HG02884 (cell line): ENCODE measurements at regions not wholly inside any gene's neighbourhood (a gene's known extent, or its start where the extent isn't known, plus 50 kb on each side); places are given as distances from the start of the nearest gene placed in this dataset.

Source experiments
- ATAC-seq: cut with Tn5 transposase; IDR thresholded peaks from one replicate; pipeline ENCODE4 v1.9.1; 2021; ENCODE audit warnings: mild to moderate bottlenecking, moderate library complexity; ENCODE audit not compliant: unreplicated experiment

- ATAC-seq: no peak
Measured at GRCh38 chr13:83618966-83619365, 263.3 kb downstream of the SLITRK1 start.

DNA sequence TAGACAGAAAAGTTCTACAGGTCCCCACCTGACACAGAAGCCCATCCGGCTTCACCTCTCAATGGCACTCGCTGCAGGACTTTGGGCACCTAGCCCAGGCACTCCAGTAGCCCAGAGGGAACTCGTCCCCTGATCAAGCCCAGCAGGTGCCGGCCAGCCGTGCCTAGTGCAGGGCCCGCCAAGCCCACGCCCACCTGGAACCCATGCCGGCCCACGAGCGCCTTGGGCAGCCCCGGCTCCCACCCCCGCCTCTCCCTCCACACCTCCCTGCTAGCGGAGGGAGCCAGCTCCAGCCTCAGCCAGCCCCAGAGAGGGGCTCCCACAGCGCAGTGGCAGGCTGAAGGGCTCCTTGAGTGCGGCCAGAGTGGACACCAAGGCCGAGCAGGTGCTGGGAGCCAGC lies 268.8 kb downstream of the SLITRK1 start:
- ATAC-seq: no peak

- no peak for ATAC-seq
Measured at GRCh38 chr13:83601539-83601938, 280.7 kb downstream of the SLITRK1 start.

GRCh38 chr13:83592095-83592494 lies 290.2 kb downstream of the SLITRK1 start:
- ATAC-seq: no peak

DNA sequence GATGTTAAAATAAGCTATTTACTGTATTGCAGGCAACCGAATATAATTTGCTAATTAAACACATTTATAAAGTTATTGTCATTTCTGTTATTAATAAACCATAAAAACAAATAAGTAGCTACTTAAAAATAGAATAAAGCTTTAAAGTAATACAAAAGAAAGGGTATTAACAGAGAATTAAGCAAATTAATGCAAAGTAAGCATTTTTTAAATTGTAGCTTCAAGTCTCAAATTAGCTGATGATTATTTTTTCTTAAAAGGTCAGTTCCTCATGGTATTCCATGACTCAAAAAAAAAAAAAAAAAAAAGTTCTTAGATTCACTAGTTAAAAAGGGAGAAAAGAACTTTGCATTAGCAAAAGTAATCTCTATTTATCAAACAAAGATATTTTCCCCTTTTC lies 292.5 kb downstream of the SLITRK1 start:
- no peak for ATAC-seq

- no peak for ATAC-seq
Measured at GRCh38 chr13:83577183-83577582, 305.1 kb downstream of the SLITRK1 start.

GRCh38 chr13:83568019-83568418 lies 314.3 kb downstream of the SLITRK1 start:
- ATAC-seq: no peak

- no peak for ATAC-seq
Measured at GRCh38 chr13:83563499-83563898, 318.8 kb downstream of the SLITRK1 start.

DNA sequence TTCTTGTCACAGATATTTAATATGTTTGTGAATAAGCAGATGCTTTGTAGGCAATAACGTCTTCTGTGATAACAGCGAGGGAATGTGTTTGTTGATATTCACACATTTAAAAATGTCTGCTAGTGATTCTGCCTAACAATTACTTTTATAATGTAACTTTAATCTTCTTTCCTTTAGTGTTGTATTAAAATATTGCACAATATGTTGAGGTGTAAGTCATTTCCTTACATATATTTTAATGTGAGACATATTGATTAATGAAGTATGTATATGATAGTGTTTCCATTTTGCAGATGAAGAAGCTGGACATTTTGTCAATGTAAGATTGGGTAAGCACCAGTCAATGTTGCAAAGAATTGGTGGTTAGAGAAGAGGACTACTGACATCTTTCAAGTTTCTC lies 324.4 kb downstream of the SLITRK1 start:
- no peak for ATAC-seq

DNA sequence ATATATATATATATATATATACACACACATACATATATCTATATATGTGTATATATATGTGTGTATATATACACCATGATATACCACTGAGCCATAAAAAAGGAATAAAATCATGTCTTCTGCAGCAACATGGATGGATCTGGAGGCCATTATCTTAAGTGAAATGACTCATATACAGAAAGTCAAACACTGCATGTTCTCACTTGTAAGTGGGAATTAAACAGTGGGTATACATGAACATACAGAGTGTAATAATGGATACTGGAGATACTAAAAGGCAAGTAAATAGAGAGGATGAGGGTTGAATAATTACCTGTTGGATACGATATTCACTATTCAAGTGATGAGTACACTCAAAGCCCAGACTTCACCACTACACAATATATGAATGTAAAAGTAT lies 332.6 kb downstream of the SLITRK1 start:
- ATAC-seq: no peak

DNA sequence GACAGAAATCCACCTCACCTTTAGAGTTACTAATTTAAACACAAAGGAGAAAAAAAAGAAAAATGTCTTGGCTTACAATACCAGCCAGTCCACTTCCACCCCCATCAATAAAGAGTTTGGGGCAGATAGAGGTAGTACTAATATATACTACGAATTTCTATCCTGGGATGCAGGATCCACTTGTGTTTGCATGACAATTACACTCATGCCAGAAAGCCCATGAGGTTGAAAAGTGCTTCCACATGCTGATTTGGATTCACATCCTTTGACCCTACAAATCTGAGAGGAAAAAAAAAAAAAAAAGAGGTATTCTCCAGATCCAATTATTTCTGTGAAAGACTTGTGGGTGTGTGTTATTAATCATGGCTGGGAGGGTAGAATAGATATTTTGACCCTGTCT lies 335.2 kb downstream of the SLITRK1 start:
- no peak for ATAC-seq

DNA sequence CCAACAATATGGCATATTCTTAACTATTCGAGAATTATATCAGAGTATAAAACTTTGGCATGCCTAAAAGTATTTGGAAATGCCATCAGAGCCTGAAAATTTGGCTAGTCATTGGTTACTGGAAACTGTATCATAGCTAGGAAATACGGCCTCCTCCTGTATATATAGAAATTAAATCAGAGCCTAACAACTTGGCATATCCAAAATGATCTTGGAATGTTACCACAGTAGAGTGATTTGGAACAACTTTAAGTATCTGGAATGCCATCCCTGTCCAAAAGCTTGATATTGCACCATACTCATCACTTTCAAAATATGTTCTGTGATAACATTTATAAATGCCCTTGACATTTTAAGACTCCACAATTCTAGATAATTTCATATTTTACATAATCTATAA lies 335.8 kb downstream of the SLITRK1 start:
- no peak for ATAC-seq

DNA sequence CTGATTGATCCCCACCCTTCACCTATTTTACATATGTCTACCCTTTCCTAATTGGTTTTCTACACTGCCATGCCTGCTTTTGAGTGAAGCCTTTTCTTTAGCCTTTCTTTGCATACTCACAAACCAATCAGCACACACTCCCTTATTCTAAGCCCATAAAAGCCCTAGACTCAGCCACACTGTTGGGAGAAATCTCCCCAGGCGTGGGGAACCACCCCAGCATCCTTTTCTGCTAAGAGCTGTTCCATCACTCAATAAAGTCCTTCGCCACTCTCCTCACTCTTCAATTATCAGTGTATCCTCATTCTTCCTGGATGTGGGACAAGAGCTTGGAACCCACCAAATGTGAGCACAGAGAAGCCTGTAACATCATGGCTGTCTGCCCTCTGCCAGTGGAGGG lies 343.6 kb downstream of the SLITRK1 start:
- no peak for ATAC-seq

- ATAC-seq: no peak
Measured at GRCh38 chr13:83536941-83537340, 345.3 kb downstream of the SLITRK1 start.

DNA sequence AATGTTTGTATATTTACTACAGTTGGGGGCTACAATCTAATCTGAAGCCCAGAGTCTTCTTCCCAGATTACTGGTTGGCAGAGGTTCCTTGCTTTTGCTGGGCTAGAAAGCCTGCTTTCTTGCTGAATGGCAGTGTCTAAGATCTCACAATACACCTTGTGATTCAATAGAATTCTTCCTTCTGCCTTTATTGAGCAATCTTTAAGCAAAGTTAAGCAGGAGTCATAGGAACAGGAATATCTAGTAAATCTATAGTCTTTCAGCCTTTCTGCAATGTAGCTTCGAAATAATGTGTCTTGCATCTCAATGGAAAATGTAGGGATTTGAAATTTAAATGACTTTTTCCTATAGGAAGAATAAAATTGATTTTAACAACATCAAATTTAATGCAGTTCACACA lies 346.1 kb downstream of the SLITRK1 start:
- no peak for ATAC-seq

DNA sequence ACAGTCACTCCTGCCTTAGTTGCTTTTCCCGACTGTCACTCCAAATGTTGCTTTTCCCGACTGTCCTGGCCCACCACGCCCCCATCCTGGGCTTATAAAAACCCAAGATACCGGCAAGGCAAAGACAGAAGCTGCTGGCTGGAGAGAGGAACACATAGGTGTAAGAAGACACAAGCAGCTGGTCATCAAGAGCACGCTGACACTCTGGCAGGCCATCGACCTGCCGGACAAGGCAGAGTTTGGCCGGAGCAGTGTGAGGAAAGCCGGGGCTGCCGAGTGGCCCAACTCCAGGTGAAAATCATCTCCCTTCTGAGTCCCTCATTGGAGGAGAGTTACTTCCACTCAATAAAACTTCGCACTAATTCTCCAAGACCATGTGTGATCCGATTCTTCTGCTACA lies 349.5 kb downstream of the SLITRK1 start:
- no peak for ATAC-seq

DNA sequence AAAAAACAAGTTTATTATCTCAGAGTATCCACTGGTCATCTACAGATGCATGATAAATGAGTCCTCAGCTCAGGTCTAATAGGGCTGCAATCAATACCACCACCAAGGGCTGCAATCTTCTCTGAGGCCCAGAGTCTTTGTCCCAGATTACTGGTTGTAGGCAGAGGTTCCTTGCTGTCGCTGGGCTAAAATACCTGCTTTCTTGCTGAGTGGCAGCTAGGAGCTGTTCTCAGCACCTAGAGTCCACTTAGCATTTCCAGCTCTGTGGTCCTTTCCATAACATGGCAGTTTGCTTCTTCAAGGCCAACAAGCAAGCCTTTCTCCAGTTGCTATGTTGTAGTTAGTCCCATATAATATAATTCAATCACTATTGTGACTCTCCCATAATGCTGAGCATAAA lies 351.3 kb downstream of the SLITRK1 start:
- no peak for ATAC-seq

DNA sequence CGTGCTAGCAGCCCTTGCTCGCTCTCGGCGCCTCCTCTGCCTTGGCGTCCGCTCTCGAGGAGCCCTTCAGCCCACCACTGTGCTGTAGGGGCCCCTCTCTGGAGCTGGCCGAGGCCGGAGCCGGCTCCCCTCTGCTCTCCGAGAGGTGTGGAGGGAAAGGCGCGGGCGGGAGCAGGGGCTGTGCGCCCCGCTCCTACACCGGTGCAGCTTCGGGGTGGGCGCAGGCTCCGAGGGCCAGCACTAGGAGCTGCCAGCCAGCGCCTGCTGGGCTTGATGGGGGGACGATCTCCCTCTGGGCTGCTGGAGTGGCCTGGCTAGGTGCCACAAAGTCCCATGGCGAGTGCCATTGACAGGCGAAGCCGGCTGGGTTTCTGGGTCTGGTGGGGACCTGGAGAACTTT lies 365.5 kb downstream of the SLITRK1 start:
- ATAC-seq: no peak

DNA sequence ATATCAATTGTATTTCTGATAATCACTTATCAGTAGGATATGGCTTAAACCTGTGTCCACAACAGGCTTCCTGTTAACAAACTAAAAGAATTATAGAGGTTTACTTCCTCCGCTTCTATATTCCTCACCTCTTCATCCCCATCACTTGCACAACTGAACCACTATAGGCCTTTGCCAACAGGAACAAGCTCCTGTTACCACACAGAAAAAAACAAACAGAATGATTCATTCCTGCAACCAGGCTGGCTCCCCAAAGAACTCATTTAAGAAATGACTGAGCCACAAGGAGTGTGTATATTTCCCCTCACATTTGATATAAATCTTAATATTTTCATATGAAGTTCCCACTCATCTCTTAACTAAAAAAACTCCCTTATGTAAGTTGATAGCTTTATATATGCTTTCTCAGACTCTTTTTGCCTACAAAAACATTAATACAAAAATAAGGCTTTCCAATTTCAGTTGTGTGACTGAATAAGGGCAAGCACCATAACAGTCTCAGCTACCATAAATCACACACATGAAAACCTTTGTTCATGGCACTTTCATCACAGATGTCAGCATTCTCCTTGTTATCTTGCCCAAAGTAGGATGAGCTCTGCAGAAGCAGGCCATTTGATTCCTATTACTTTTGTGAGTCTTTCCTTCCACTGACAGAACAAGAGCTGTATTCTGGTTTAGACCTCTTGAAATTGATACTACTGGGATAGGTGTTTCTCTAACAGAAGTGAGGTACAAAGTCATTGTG lies 366.8 kb downstream of the SLITRK1 start:
- no peak for ATAC-seq

DNA sequence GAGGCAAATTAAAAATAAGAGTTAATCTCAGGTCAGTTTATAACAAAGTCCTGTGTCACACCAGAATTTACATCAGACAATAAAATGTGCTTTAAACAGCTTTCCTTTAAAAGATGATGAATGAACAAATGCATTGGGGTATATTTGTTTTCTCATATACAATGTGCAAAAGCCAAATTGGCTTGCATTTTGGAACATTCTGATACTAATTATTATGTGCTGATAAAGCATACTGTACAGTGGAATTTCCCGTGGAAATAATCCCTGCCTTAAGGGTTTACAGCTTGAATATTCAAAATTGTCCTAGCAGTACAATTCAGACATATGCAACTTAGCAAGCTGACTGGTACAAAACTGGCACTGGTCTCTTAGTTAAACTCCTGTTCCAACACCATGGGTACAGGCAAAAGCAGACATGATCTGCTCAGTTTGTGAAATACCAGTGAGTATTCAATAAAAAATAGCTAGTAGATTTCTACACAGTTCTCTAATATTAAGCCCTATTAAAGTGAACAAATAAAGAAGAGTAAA lies 373.4 kb downstream of the SLITRK1 start:
- ATAC-seq: no peak

GRCh38 chr13:83503424-83503823 lies 378.9 kb downstream of the SLITRK1 start:
- ATAC-seq: no peak

DNA sequence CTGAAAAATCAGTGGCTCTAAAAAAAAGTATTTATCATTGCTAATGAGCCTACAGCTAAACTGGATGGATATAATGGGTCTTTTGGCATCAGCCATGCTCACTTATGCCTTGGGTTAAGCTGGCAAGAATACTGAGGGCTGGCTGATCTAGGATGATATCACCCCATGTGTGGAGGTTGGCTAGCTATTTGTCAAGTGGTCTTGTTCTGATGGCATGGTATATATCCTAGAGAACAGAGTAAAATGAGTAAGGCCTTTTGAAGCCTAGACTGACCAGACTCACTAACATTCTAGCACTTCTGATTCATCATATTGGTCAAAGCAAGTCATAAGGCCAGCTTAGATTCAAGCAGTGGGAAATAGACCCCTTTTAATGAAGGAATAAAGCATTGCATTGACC lies 383.0 kb downstream of the SLITRK1 start:
- ATAC-seq: no peak
